BE2C (cell line): ENCODE measurements at regions not wholly inside any gene's neighbourhood (a gene's known extent, or its start where the extent isn't known, plus 50 kb on each side); places are given as distances from the start of the nearest gene placed in this dataset.

Experiments used
- DNase-seq: peaks from one replicate; pipeline ENCODE4 v3.0.0-alpha.2; 2020
- H3K27me3 ChIP-seq: fragments of 250-450 bp; sonication (Bioruptor Pico); 2 replicates; pipeline ENCODE4 v1.5.1; 2020; ENCODE audit warnings: mild to moderate bottlenecking
- H3K36me3 ChIP-seq: fragments of 250-450 bp; sonication (Bioruptor Pico); 2 replicates; pipeline ENCODE4 v1.5.1; 2020; ENCODE audit warnings: mild to moderate bottlenecking
- H3K4me1 ChIP-seq: fragments of 250-450 bp; sonication (Bioruptor Pico); 2 replicates; pipeline ENCODE4 v1.5.1; 2020
- H3K4me3 ChIP-seq: 2 replicates; pipeline ENCODE4 v1.5.1; 2011; ENCODE audit warnings: low read depth, low read length
- H3K9me3 ChIP-seq: fragments of 250-450 bp; sonication (Bioruptor Pico); 2 replicates; pipeline ENCODE4 v1.5.1; 2020
- CTCF ChIP-seq: IDR thresholded peaks from 2 replicates; pipeline ENCODE4 v1.5.1; 2012; ENCODE audit warnings: mild to moderate bottlenecking, low read depth, low read length

DNA sequence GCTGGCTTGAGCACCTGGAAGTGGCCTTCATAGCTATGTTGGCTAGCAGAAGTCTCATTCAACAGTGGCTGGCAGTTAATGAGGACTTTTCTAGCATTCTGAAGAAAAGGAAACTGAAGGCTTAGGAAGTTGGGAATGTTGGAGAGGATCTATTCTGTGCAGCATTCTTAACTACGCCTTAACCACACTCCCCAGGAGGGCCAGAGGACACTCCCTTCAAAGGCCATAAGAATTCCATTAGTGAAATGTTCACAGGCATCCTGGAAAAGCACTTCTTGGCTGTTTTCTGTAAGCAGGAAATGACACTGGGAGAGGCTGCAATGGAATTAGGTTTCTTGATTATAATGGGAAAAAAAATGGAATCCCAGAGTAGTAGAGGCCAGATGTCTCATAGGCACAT, 188.9 kb downstream of the ARHGAP12 start:
- TF ChIP-seq CTCF = no peak
- no peaks in the 10 kb centered on the region for H3K27me3 ChIP-seq
- H3K4me3 ChIP-seq = no peak overlapping the region
- H3K9me3 ChIP-seq = no peaks in the 10 kb centered on the region
- no peak for DNase-seq
- no peaks in the 10 kb centered on the region for H3K4me1 ChIP-seq
- H3K36me3 ChIP-seq = no peaks in the 10 kb centered on the region

- Histone ChIP-seq H3K4me1 (no peaks in the 10 kb centered on the region), H3K4me3 (no peak overlapping the region), H3K27me3 (no peaks in the 10 kb centered on the region), H3K36me3 (no peaks in the 10 kb centered on the region), H3K9me3 (no peaks in the 10 kb centered on the region)
- DNase-seq = no peak
- no peak for TF ChIP-seq CTCF
These were observed 189.5 kb downstream of the ARHGAP12 start for GRCh38 chr10:31739146-31739545.

DNA sequence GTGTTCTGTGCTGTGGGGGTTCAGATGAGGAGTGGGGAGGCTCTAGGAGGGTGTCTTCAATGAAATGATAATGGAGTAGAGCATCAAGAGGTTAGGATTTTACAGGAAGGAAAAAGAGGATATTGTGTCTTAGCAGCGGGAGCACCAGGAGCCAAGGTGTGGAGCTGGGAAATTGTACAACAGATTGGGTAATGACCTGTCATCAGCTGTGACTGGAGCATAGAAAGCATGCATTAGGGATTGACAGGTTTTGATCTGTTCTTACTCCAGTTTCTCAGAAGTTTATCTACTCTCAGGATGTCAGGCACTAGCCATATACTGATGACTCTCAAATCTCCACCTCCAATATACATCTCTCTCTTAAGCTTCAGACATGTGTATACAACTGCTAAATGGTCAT, 196.9 kb downstream of the ARHGAP12 start:
- no peak for DNase-seq
- Histone ChIP-seq H3K4me3 (no peak overlapping the region), H3K4me1 (no peaks in the 10 kb centered on the region), H3K27me3 (no peaks in the 10 kb centered on the region), H3K9me3 (no peaks in the 10 kb centered on the region; the same call in 1 of the 2 replicates), H3K36me3 (no peaks in the 10 kb centered on the region)
- no peak for TF ChIP-seq CTCF

DNA sequence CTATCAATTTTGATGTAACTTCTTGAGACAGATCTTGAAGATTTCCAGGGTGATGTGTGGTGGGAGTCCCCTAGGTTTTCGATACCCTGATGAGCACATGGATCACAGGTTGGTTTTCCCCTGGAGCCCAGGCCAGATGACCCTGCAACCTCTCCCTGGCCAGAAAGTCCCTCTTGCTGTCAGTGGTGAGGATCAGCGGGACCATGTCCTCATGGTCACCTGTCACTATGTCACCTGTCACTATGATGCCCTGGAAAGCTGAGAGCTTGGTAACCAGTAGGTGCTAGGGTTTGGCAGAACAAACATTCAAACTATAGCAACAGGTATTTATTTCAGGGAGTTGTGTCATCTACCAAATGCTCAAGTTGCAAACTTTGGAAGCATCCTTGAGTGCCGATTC, 197.9 kb downstream of the ARHGAP12 start:
- Histone ChIP-seq H3K27me3 (no peaks in the 10 kb centered on the region), H3K4me1 (no peaks in the 10 kb centered on the region), H3K36me3 (no peaks in the 10 kb centered on the region), H3K9me3 (no peaks in the 10 kb centered on the region; the same call in 1 of the 2 replicates), H3K4me3 (no peak overlapping the region)
- no peak for DNase-seq
- TF ChIP-seq CTCF = no peak

DNA sequence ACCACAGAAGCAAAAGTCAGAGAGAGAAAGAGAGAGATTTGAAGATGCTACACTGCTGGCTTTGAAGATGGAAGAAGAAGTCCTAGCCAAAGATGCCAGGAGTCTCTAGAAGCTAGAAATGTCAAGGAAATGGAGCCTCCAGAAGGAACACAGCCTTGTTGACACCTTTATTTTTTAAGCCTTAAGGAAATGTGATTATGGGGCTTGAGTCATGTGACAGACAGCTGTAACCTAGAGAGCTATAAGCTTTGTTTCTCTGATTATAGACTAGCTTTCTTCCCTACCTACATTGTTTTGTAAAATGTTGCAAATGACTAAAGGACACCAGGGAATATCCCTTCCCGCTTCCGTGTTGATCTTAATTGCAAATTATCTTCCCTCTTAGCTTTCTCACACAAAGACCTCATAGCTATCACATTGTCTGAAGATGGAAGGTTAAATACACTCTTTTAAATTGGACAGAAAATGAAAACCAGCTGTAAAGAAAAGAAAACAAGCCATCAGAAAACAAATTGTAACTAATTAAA, 199.9 kb downstream of the ARHGAP12 start:
- no peak overlapping the region for H3K4me3 ChIP-seq
- no peaks in the 10 kb centered on the region; the same call in 1 of the 2 replicates for H3K9me3 ChIP-seq
- no peak for DNase-seq
- no peaks in the 10 kb centered on the region for H3K27me3 ChIP-seq
- H3K4me1 ChIP-seq = no peaks in the 10 kb centered on the region
- no peaks in the 10 kb centered on the region for H3K36me3 ChIP-seq
- TF ChIP-seq CTCF = no peak

DNA sequence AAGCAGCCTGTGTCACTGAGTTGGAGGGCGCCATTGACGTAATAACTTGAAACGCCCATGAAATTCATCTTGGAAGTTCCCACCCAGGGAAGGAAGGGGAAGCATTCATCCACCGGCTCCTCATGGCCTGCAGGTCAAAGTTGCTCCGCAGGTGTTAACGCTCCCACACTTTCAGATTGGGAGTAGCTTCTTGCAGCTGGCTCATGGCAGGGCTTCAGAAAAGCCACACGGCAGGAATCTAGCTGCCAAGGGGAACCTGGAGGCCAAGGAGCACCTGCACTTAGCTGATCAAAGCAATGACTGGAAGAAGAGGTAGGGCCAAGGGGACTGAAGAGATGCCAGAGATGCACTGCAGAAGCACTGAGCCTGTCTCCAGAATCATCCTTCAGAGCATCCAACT, 203.2 kb downstream of the ARHGAP12 start:
- Histone ChIP-seq H3K4me1 (no peaks in the 10 kb centered on the region), H3K27me3 (no peaks in the 10 kb centered on the region), H3K36me3 (no peaks in the 10 kb centered on the region), H3K4me3 (no peak overlapping the region), H3K9me3 (no peaks in the 10 kb centered on the region; the same call in 1 of the 2 replicates)
- DNase-seq = no peak
- no peak for TF ChIP-seq CTCF
